Activated naive CD8-positive, alpha-beta T cell treated with anti-CD3 and anti-CD28 coated beads, Interleukin-2, amount 50 U/mL, for 24 hours (primary cell): ENCODE measurements at regions not wholly inside any gene's neighbourhood (a gene's known extent, or its start where the extent isn't known, plus 50 kb on each side); places are given as distances from the start of the nearest gene placed in this dataset.

Experiments
- ATAC-seq: fragments of 150-1000 bp; cut with Tn5 transposase; one replicate; pipeline ENCODE4 v1.10.0; 2021
- DNase-seq: peaks from one replicate; pipeline ENCODE4 v3.0.0; 2021
- H3K27ac Mint-ChIP-seq: one replicate; pipeline ENCODE4 v1.8.0; 2021; ENCODE audit warnings: mild to moderate bottlenecking, mixed read lengths
- H3K27me3 Mint-ChIP-seq: one replicate; pipeline ENCODE4 v1.8.0; 2021; ENCODE audit warnings: mixed read lengths
- H3K36me3 Mint-ChIP-seq: one replicate; pipeline ENCODE4 v1.8.0; 2021; ENCODE audit warnings: low read depth, mixed read lengths
- H3K4me1 Mint-ChIP-seq: one replicate; pipeline ENCODE4 v1.8.0; 2021; ENCODE audit warnings: mixed read lengths
- H3K4me3 Mint-ChIP-seq: one replicate; pipeline ENCODE4 v1.8.0; 2021; ENCODE audit warnings: mild to moderate bottlenecking, moderate library complexity, mixed read lengths
- H3K9me3 Mint-ChIP-seq: one replicate; pipeline ENCODE4 v1.8.0; 2021; ENCODE audit warnings: mixed read lengths

DNA sequence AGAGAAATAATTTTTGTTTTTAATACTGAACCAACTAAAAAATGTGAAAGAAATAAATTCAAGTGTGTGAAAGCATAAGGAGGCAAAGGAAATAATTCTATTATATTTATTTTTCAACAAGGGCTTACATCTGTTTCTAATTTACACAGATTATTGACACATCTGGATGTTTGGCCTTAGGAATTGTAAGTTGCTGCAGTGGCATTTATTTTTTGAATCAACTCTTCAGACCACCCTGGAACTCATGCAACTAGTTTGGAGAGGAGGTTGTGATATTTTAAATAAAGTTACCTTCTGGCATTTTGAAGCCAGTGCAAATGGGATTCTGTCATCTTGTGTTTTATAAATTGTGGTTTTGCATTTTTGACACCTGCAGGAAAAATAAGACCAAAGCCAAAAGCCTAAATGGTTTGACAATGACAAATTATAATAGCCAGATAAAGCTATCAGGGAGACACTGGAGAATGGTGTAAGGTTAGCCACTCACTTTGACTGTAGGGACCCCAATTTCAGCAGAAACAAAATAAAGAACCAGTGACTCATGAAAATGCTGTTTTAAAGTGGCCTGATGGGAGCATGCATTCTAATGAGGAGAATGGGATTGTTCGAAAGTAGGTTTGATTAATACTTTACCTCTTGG, 192.9 kb downstream of the KLF5 start:
- Mint-ChIP-seq H3K36me3 (no peaks in the 10 kb centered on the region), H3K27me3 (no peaks in the 10 kb centered on the region), H3K9me3 (no peaks in the 10 kb centered on the region), H3K4me1 (no peaks in the 10 kb centered on the region), H3K27ac (no peak overlapping the region), H3K4me3 (no peak overlapping the region)
- DNase-seq, result no peak
- ATAC-seq, result no peak

DNA sequence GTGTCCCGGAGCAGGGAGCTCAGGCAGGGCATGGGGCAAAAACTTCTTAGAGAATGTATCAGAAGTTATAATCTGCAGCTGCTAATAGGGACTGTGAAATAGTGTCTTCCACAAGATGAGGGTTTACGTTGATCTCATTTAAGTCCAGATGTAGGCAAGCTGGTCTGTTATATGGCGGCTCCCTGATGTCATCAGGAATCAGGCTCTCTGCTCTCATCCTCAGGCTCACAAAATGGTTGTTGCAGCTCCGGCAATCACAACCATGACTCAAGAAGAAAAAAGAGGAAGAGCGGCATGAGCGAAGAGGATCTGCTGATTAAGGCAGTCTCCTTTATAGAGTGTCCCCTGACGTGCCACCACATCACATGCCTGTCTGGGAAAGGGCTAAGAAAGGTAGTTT, 191.3 kb downstream of the KLF5 start:
- Mint-ChIP-seq H3K36me3 (no peaks in the 10 kb centered on the region), H3K27me3 (no peaks in the 10 kb centered on the region), H3K27ac (no peak overlapping the region), H3K4me3 (no peak overlapping the region), H3K9me3 (no peaks in the 10 kb centered on the region), H3K4me1 (no peaks in the 10 kb centered on the region)
- DNase-seq, result no peak
- ATAC-seq, result no peak

- Mint-ChIP-seq H3K4me3 (no peak overlapping the region), H3K9me3 (no peaks in the 10 kb centered on the region), H3K27me3 (no peaks in the 10 kb centered on the region), H3K4me1 (no peaks in the 10 kb centered on the region), H3K27ac (no peak overlapping the region), H3K36me3 (no peaks in the 10 kb centered on the region)
- ATAC-seq (no peak), DNase-seq (no peak)
Observed at GRCh38 chr13:73248711-73249580, 190.1 kb downstream of the KLF5 start.

GRCh38 chr13:73248154-73248553, 189.3 kb downstream of the KLF5 start:
- ATAC-seq (no peak), DNase-seq (no peak)
- Mint-ChIP-seq H3K9me3 (no peaks in the 10 kb centered on the region), H3K36me3 (no peaks in the 10 kb centered on the region), H3K27me3 (no peaks in the 10 kb centered on the region), H3K4me3 (no peak overlapping the region), H3K27ac (no peak overlapping the region), H3K4me1 (no peaks in the 10 kb centered on the region)

- H3K4me3 Mint-ChIP-seq, result no peak overlapping the region
- H3K9me3 Mint-ChIP-seq, result no peaks in the 10 kb centered on the region
- DNase-seq, result no peak
- H3K36me3 Mint-ChIP-seq, result no peaks in the 10 kb centered on the region
- no peaks in the 10 kb centered on the region for H3K27me3 Mint-ChIP-seq
- ATAC-seq, result no peak
- H3K4me1 Mint-ChIP-seq, result no peaks in the 10 kb centered on the region
- no peak overlapping the region for H3K27ac Mint-ChIP-seq
Observed at GRCh38 chr13:73245246-73245645, 186.4 kb downstream of the KLF5 start.

- Mint-ChIP-seq H3K27me3 (no peaks in the 10 kb centered on the region), H3K4me1 (no peaks in the 10 kb centered on the region), H3K9me3 (no peaks in the 10 kb centered on the region), H3K4me3 (no peak overlapping the region), H3K36me3 (no peaks in the 10 kb centered on the region), H3K27ac (no peak overlapping the region)
- no peak for ATAC-seq
- no peak for DNase-seq
Observed at GRCh38 chr13:73244467-73244866, 185.7 kb downstream of the KLF5 start.

- H3K36me3 Mint-ChIP-seq, result no peaks in the 10 kb centered on the region
- DNase-seq (no peak), ATAC-seq (no peak)
- no peak overlapping the region for H3K27ac Mint-ChIP-seq
- no peaks in the 10 kb centered on the region for H3K9me3 Mint-ChIP-seq
- H3K4me1 Mint-ChIP-seq, result no peaks in the 10 kb centered on the region
- no peak overlapping the region for H3K4me3 Mint-ChIP-seq
- no peaks in the 10 kb centered on the region for H3K27me3 Mint-ChIP-seq
Observed at GRCh38 chr13:73242515-73243015, 183.8 kb downstream of the KLF5 start.

DNA sequence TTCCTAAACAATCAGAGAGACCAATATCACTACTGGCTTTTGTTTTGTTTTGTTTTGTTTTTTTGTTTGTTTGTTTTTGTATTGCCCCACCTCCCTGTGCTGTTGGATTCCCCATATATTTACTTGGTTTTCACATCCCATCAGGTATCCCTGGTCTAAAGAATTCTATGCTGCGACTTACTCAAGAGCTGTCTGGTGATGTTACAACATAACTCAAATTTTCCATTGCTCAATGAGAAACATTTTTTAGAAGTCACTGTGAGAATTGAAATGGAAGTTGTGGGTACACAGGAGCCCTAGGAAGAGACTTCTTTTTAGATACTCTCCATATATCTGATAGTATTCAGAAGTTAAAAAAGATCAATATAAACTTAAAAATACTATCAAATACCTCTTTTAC, 181.4 kb downstream of the KLF5 start:
- Mint-ChIP-seq H3K4me1 (no peaks in the 10 kb centered on the region), H3K27me3 (no peaks in the 10 kb centered on the region), H3K9me3 (no peaks in the 10 kb centered on the region), H3K36me3 (no peaks in the 10 kb centered on the region), H3K4me3 (no peak overlapping the region), H3K27ac (no peak overlapping the region)
- DNase-seq, result no peak
- ATAC-seq, result no peak

- Mint-ChIP-seq H3K27ac (no peak overlapping the region), H3K27me3 (no peaks in the 10 kb centered on the region), H3K9me3 (no peaks in the 10 kb centered on the region), H3K4me1 (peaks cover 11% of the 10 kb centered on the region), H3K36me3 (no peaks in the 10 kb centered on the region), H3K4me3 (no peak overlapping the region)
- ATAC-seq (no peak), DNase-seq (no peak)
Observed at GRCh38 chr13:73235385-73235784, 176.6 kb downstream of the KLF5 start.

GRCh38 chr13:73231471-73231870, 172.7 kb downstream of the KLF5 start:
- H3K27ac Mint-ChIP-seq, result no peak overlapping the region
- no peaks in the 10 kb centered on the region for H3K9me3 Mint-ChIP-seq
- DNase-seq, result no peak
- no peaks in the 10 kb centered on the region for H3K27me3 Mint-ChIP-seq
- peaks cover 34% of the 10 kb centered on the region for H3K4me1 Mint-ChIP-seq
- no peak overlapping the region for H3K4me3 Mint-ChIP-seq
- no peak for ATAC-seq
- no peaks in the 10 kb centered on the region for H3K36me3 Mint-ChIP-seq

- H3K9me3 Mint-ChIP-seq, result no peaks in the 10 kb centered on the region
- no peak overlapping the region for H3K4me3 Mint-ChIP-seq
- H3K36me3 Mint-ChIP-seq, result no peaks in the 10 kb centered on the region
- H3K27ac Mint-ChIP-seq, result no peak overlapping the region
- H3K4me1 Mint-ChIP-seq, result peaks cover 34% of the 10 kb centered on the region
- DNase-seq, result peak; percentile 8
- peak; percentile 35 for ATAC-seq
- H3K27me3 Mint-ChIP-seq, result no peaks in the 10 kb centered on the region
Observed at GRCh38 chr13:73230716-73231115, 171.9 kb downstream of the KLF5 start.

- no peaks in the 10 kb centered on the region for H3K36me3 Mint-ChIP-seq
- H3K4me1 Mint-ChIP-seq, result peaks cover 51% of the 10 kb centered on the region
- H3K4me3 Mint-ChIP-seq, result no peak overlapping the region
- ATAC-seq (peak; percentile 76), DNase-seq (no peak)
- no peaks in the 10 kb centered on the region for H3K9me3 Mint-ChIP-seq
- H3K27ac Mint-ChIP-seq, result no peak overlapping the region
- H3K27me3 Mint-ChIP-seq, result no peaks in the 10 kb centered on the region
Observed at GRCh38 chr13:73228546-73228945, 169.7 kb downstream of the KLF5 start.

- Mint-ChIP-seq H3K27me3 (peaks cover 8% of the 10 kb centered on the region), H3K4me3 (no peak overlapping the region), H3K36me3 (no peaks in the 10 kb centered on the region), H3K27ac (no peak overlapping the region), H3K4me1 (peaks cover 52% of the 10 kb centered on the region), H3K9me3 (no peaks in the 10 kb centered on the region)
- ATAC-seq (no peak), DNase-seq (no peak)
Observed at GRCh38 chr13:73225990-73226389, 167.2 kb downstream of the KLF5 start.

- Mint-ChIP-seq H3K4me1 (peaks cover 42% of the 10 kb centered on the region), H3K4me3 (no peak overlapping the region), H3K27me3 (peaks cover 8% of the 10 kb centered on the region), H3K27ac (peak overlapping the region; percentile 7), H3K36me3 (no peaks in the 10 kb centered on the region), H3K9me3 (no peaks in the 10 kb centered on the region)
- DNase-seq, result no peak
- ATAC-seq, result peak; percentile 50
Observed at GRCh38 chr13:73224703-73225102, 165.9 kb downstream of the KLF5 start.

DNA sequence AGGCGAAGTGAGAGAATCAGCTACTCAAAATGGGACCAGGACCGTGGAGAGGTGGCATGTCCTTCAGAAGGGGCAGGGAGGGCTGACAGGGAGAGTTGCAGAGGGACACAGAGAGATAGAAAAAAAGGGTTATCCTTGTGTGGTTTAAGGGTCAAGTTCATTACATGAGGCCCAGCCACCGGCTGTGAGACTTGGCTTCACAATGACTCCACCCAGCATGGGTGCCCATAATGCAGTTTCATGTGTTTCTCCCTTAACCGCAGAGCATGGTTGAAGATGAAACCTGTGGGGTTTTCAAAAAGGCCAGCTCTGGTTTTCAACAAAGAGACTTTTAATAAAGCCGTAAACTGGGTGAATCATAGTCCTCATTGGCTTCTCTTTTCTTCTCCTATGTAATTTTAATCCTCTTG, 164.6 kb downstream of the KLF5 start:
- DNase-seq, result peak; percentile 40
- Mint-ChIP-seq H3K9me3 (no peaks in the 10 kb centered on the region), H3K4me1 (peaks cover 29% of the 10 kb centered on the region), H3K36me3 (no peaks in the 10 kb centered on the region), H3K4me3 (no peak overlapping the region), H3K27me3 (peaks cover 8% of the 10 kb centered on the region), H3K27ac (peak overlapping the region; percentile 5)
- peak; percentile 84 for ATAC-seq
